Brain microvascular endothelial cell (primary cell): ENCODE measurements at regions not wholly inside any gene's neighbourhood (a gene's known extent, or its start where the extent isn't known, plus 50 kb on each side); places are given as distances from the start of the nearest gene placed in this dataset.

Source experiments
- DNase-seq: peaks from one replicate; pipeline ENCODE4 v3.0.0-alpha.2; 2020
- H3K27ac ChIP-seq: fragments of 250-450 bp; sonication (Bioruptor Pico); 2 replicates; pipeline ENCODE4 v1.5.1; 2020; ENCODE audit warnings: mild to moderate bottlenecking, moderate library complexity
- H3K27me3 ChIP-seq: fragments of 250-450 bp; sonication (Bioruptor Pico); replicated peaks from 2 replicates; pipeline ENCODE4 v1.5.1; 2020; ENCODE audit warnings: mild to moderate bottlenecking
- H3K36me3 ChIP-seq: fragments of 250-450 bp; sonication (Bioruptor Pico); replicated peaks from 2 replicates; pipeline ENCODE4 v1.5.1; 2020; ENCODE audit warnings: mild to moderate bottlenecking
- H3K4me3 ChIP-seq: 2 replicates; pipeline ENCODE4 v1.5.1; 2011; ENCODE audit warnings: low read depth, mild to moderate bottlenecking, control low read depth, low read length, moderate library complexity
- in situ Hi-C: cut with HindIII; loops from 2 replicates; pipeline ENCODE4 v1.10.0; 2017; ENCODE audit warnings: low sequenced_read_pairs, low pct_ligation_motif_present
- TF ChIP-seq, protein P1 (sequence below): IDR thresholded peaks from 2 replicates; pipeline ENCODE4 v1.5.1; 2011; ENCODE audit warnings: low read depth, mild to moderate bottlenecking, moderate library complexity, low read length, control low read depth, inconsistent platforms; ENCODE audit errors: missing control alignments

DNA sequence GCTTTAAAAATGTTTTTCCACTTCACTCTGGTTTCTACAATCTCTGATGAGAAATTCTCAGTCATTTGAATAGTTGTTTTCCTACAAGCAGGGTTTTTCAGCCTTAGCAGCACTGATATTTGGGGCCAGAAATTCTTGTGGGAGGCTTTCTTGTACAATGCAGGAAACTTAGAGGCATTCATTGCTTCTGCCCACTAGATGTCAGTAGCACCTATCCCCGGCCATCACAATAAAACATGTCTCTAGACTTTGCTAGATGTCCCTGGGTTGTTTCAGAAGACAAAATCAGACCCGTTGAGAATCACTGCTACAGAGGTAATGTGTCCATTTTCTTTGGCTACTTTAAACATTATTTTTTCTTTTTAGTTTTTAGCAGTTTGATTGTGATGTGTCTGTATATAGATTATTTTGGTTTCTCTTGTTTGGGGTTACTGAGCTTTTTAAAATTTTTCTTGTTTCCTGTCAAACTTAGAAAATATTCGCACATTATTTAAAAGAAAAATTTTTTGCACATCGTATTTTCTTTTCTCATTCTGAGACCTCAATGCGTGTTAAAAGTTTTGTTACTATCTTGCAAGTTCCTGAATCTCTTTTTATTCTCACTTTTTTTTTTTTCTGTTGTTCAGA, 60.8 kb upstream of the CCDC179 start:
- Histone ChIP-seq H3K27ac (no peak overlapping the region), H3K36me3 (no peaks in the 10 kb centered on the region), H3K4me3 (no peak overlapping the region), H3K27me3 (no peaks in the 10 kb centered on the region)
- TF ChIP-seq, protein P1, sequence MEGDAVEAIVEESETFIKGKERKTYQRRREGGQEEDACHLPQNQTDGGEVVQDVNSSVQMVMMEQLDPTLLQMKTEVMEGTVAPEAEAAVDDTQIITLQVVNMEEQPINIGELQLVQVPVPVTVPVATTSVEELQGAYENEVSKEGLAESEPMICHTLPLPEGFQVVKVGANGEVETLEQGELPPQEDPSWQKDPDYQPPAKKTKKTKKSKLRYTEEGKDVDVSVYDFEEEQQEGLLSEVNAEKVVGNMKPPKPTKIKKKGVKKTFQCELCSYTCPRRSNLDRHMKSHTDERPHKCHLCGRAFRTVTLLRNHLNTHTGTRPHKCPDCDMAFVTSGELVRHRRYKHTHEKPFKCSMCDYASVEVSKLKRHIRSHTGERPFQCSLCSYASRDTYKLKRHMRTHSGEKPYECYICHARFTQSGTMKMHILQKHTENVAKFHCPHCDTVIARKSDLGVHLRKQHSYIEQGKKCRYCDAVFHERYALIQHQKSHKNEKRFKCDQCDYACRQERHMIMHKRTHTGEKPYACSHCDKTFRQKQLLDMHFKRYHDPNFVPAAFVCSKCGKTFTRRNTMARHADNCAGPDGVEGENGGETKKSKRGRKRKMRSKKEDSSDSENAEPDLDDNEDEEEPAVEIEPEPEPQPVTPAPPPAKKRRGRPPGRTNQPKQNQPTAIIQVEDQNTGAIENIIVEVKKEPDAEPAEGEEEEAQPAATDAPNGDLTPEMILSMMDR = peak; percentile 89
- peak; percentile 70 for DNase-seq
- in situ Hi-C loops = no loop called here

DNA sequence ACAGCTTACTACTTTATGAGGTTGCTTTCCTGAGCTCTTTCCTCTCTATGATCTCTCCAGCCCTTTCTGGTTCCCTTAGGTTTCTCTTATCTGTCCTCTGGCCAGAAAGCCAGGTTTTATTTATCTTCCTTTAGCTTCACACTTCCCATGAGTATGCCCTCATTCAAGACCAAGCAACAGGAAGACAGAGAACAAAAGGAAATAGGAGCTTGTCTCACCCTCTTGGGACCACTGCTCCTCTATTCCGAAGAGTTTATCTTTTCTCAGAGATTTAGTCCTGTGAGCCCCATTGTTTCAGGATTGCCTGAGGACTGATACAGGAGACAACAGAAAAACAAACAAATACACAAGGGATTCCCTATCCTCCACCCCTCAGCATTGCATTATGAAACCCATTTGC, 62.4 kb upstream of the CCDC179 start:
- in situ Hi-C loops = no loop called here
- no peak for DNase-seq
- Histone ChIP-seq H3K27me3 (no peaks in the 10 kb centered on the region), H3K4me3 (no peak overlapping the region), H3K36me3 (no peaks in the 10 kb centered on the region), H3K27ac (no peak overlapping the region)
- TF ChIP-seq, protein P1 = no peak

GRCh38 chr11:22923561-22923960, 63.3 kb upstream of the CCDC179 start:
- no peak for DNase-seq
- H3K36me3 ChIP-seq = no peaks in the 10 kb centered on the region
- TF ChIP-seq, protein P1 = no peak
- no peaks in the 10 kb centered on the region for H3K27me3 ChIP-seq
- H3K27ac ChIP-seq = no peak overlapping the region
- H3K4me3 ChIP-seq = no peak overlapping the region
- in situ Hi-C loops = no loop called here

DNA sequence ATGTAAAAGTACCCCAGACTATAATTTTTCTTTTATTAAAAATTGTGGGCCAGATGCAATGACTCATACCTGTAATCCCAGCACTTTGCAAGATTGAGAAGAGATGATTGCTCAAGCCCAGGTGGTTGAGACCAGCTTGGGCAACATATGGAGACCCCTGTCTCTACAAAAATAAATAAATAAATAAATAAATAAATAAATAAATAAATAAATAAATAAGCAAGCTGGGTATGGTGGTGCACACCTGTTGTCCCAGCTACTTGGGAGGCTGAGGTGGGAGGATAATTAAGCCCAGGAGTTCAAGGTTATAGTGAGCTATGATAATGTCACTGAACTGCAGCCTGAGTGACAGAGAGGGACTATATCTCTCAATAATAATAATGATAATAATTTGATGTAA, 66.1 kb upstream of the CCDC179 start:
- TF ChIP-seq, protein P1 = no peak
- in situ Hi-C loops = no loop called here
- Histone ChIP-seq H3K4me3 (no peak overlapping the region), H3K27me3 (no peaks in the 10 kb centered on the region), H3K36me3 (no peaks in the 10 kb centered on the region), H3K27ac (no peak overlapping the region)
- no peak for DNase-seq

- no peaks in the 10 kb centered on the region for H3K27me3 ChIP-seq
- no peak overlapping the region for H3K27ac ChIP-seq
- TF ChIP-seq, protein P1 = no peak
- in situ Hi-C loops = no loop called here
- H3K4me3 ChIP-seq = no peak overlapping the region
- no peaks in the 10 kb centered on the region for H3K36me3 ChIP-seq
- DNase-seq = no peak
Observed at GRCh38 chr11:22927793-22928192, 67.5 kb upstream of the CCDC179 start.
